MCF 10A (cell line): ENCODE measurements at regions not wholly inside any gene's neighbourhood (a gene's known extent, or its start where the extent isn't known, plus 50 kb on each side); places are given as distances from the start of the nearest gene placed in this dataset.
A peak's percentile ranks its signal among the peaks of the same experiment; 100 is the strongest.

ENCODE experiments used
- BruUV-seq: library from RNA; stranded (reverse); fragments of 400-500 nt; replicated peaks from 2 replicates; lab custom pipeline; 2021; lab: Mats Ljungman, UMichigan
- CTCF ChIA-PET: fragments of 300-600 bp; sonication (Branson Sonifier 250); formaldehyde crosslinking; extraction: SDS; loops from one replicate; lab custom pipeline; 2021; ENCODE audit warnings: antibody characterized with exemption, inconsistent platforms; lab: Yijun Ruan, JAX
- POLR2A ChIA-PET: fragments of 300-600, 350-650 bp; sonication (Branson Sonifier 250); formaldehyde crosslinking; extraction: SDS; loops from one replicate; lab custom pipeline; 2020; ENCODE audit warnings: antibody characterized with exemption, inconsistent platforms; lab: Yijun Ruan, JAX
- DNase-seq: peaks from one replicate; pipeline ENCODE4 v3.0.0-alpha.2; 2018; ENCODE audit not compliant: unreplicated experiment
- H3K27ac Mint-ChIP-seq: one replicate; pipeline ENCODE4 v1.8.0; 2022; ENCODE audit warnings: mild to moderate bottlenecking, low read depth, mixed read lengths; ENCODE audit not compliant: unreplicated experiment
- H3K27me3 Mint-ChIP-seq: one replicate; pipeline ENCODE4 v1.8.0; 2022; ENCODE audit warnings: mixed read lengths; ENCODE audit not compliant: insufficient read depth, unreplicated experiment
- H3K36me3 Mint-ChIP-seq: one replicate; pipeline ENCODE4 v1.8.0; 2022; ENCODE audit warnings: mild to moderate bottlenecking, moderate library complexity, mixed read lengths; ENCODE audit not compliant: insufficient read depth, unreplicated experiment
- H3K4me1 Mint-ChIP-seq: one replicate; pipeline ENCODE4 v1.8.0; 2022; ENCODE audit warnings: mixed read lengths; ENCODE audit not compliant: insufficient read depth, unreplicated experiment
- H3K4me3 Mint-ChIP-seq: one replicate; pipeline ENCODE4 v1.8.0; 2022; ENCODE audit warnings: mild to moderate bottlenecking, moderate library complexity, mixed read lengths; ENCODE audit not compliant: unreplicated experiment
- H3K9me3 Mint-ChIP-seq: one replicate; pipeline ENCODE4 v1.8.0; 2022; ENCODE audit warnings: mixed read lengths; ENCODE audit not compliant: unreplicated experiment
- CTCF ChIP-seq: fragments of 200-600 bp; IDR thresholded peaks from one replicate; pipeline ENCODE4 v1.8.0; 2022; ENCODE audit warnings: antibody characterized with exemption, mild to moderate bottlenecking; ENCODE audit not compliant: unreplicated experiment
- intact Hi-C: fragments of 100-400 bp; cut with micrococcal nuclease; formaldehyde crosslinking; loops from 2 replicates; pipeline ENCODE4 v1.14.1; 2022

- no TSS peak for BruUV-seq
- intact Hi-C loops, result no loop called here
- Mint-ChIP-seq H3K27ac (no peak overlapping the region), H3K36me3 (no peaks in the 10 kb centered on the region), H3K4me3 (no peak overlapping the region), H3K9me3 (no peaks in the 10 kb centered on the region), H3K27me3 (no peaks in the 10 kb centered on the region), H3K4me1 (peaks cover 18% of the 10 kb centered on the region)
- no peak for DNase-seq
- ChIA-PET CTCF (no interaction called here), POLR2A (no interaction called here)
- no peak for TF ChIP-seq CTCF
These were observed 371.1 kb upstream of the ID2 start for GRCh38 chr2:8310557-8311455.

GRCh38 chr2:8312221-8312620 is 369.6 kb upstream of the ID2 start:
- POLR2A ChIA-PET, result no interaction called here
- DNase-seq, result no peak
- no peak for TF ChIP-seq CTCF
- no TSS peak for BruUV-seq
- intact Hi-C loops, result no loop called here
- no peaks in the 10 kb centered on the region for H3K27me3 Mint-ChIP-seq
- CTCF ChIA-PET, result interaction anchor here (0.5 kb wide), 1 partner anchor 111 kb away, joined by 3 read pairs; no protein-coding TSS in a partner anchor
- H3K9me3 Mint-ChIP-seq, result peaks cover 5% of the 10 kb centered on the region
- no peak overlapping the region for H3K27ac Mint-ChIP-seq
- H3K4me3 Mint-ChIP-seq, result no peak overlapping the region
- no peaks in the 10 kb centered on the region for H3K36me3 Mint-ChIP-seq
- peaks cover 7% of the 10 kb centered on the region for H3K4me1 Mint-ChIP-seq

GRCh38 chr2:8312861-8313830 is 368.7 kb upstream of the ID2 start:
- no TSS peak for BruUV-seq
- DNase-seq, result peak; percentile 58
- ChIA-PET POLR2A (no interaction called here), CTCF (interaction anchor here (0.7 kb wide), 1 partner anchor 1278 kb away, joined by 3 read pairs; no protein-coding TSS in a partner anchor)
- Mint-ChIP-seq H3K4me3 (no peak overlapping the region), H3K27ac (no peak overlapping the region), H3K4me1 (peaks cover 6% of the 10 kb centered on the region), H3K27me3 (no peaks in the 10 kb centered on the region), H3K9me3 (peaks cover 14% of the 10 kb centered on the region), H3K36me3 (no peaks in the 10 kb centered on the region)
- intact Hi-C loops, result no loop called here
- TF ChIP-seq CTCF, result no peak

- CTCF ChIA-PET, result interaction anchor here (0.5 kb wide), 1 partner anchor 1231 kb away, joined by 3 read pairs; no protein-coding TSS in a partner anchor
These were observed 367.8 kb upstream of the ID2 start for GRCh38 chr2:8314063-8314462.

More at GRCh38 chr2:8314063-8314462, 367.8 kb upstream of the ID2 start:
- BruUV-seq, result no TSS peak
- intact Hi-C loops, result no loop called here
- Mint-ChIP-seq H3K9me3 (peaks cover 15% of the 10 kb centered on the region), H3K27ac (no peak overlapping the region), H3K4me3 (no peak overlapping the region), H3K4me1 (peaks cover 6% of the 10 kb centered on the region), H3K27me3 (no peaks in the 10 kb centered on the region), H3K36me3 (no peaks in the 10 kb centered on the region)
- no peak for DNase-seq
- TF ChIP-seq CTCF, result no peak
- POLR2A ChIA-PET, result no interaction called here
